ENCODE measurements at regions not wholly inside any gene's neighbourhood (a gene's known extent, or its start where the extent isn't known, plus 50 kb on each side); places are given as distances from the start of the nearest gene placed in this dataset.

DNA sequence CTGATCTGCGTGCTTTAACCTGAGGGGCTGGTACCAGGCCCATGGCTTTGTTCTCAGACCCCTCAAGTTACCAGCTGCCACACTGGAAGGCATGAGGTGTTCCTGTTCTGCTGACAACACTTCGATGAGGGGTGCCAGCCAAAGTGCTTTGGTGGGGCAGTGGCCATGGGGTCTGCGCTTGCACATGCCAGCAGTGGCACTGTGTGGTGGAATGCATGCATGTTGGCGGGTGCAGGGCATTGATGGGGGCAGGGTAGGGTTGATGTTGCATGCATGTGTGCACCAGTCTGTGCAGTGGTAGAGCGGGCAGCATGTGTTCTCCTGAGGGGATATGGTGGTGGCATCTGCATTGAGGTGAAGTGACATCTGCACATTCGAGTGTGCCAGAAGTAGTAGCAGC lies 497.0 kb downstream of the SQOR start:
- H3K4me3 ChIP-seq (ENCODE audit: low read depth, low read length): no peak overlapping the region
- DNase-seq (ENCODE audit: low read depth): no peak
- TF ChIP-seq, protein P1, sequence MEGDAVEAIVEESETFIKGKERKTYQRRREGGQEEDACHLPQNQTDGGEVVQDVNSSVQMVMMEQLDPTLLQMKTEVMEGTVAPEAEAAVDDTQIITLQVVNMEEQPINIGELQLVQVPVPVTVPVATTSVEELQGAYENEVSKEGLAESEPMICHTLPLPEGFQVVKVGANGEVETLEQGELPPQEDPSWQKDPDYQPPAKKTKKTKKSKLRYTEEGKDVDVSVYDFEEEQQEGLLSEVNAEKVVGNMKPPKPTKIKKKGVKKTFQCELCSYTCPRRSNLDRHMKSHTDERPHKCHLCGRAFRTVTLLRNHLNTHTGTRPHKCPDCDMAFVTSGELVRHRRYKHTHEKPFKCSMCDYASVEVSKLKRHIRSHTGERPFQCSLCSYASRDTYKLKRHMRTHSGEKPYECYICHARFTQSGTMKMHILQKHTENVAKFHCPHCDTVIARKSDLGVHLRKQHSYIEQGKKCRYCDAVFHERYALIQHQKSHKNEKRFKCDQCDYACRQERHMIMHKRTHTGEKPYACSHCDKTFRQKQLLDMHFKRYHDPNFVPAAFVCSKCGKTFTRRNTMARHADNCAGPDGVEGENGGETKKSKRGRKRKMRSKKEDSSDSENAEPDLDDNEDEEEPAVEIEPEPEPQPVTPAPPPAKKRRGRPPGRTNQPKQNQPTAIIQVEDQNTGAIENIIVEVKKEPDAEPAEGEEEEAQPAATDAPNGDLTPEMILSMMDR (IDR thresholded peaks at IDR 0.05; ENCODE audit: low read depth, low read length): no peak
- no peak for TF ChIP-seq MYC (IDR thresholded peaks at IDR 0.05; ENCODE audit: low read depth, low read length)
- no peak for TF ChIP-seq POLR2A (IDR thresholded peaks at IDR 0.05; ENCODE audit: extremely low read depth, insufficient read length)
- TF ChIP-seq, protein P2, sequence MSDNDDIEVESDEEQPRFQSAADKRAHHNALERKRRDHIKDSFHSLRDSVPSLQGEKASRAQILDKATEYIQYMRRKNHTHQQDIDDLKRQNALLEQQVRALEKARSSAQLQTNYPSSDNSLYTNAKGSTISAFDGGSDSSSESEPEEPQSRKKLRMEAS (IDR thresholded peaks at IDR 0.05; ENCODE audit: low read depth, low read length): no peak

DNA sequence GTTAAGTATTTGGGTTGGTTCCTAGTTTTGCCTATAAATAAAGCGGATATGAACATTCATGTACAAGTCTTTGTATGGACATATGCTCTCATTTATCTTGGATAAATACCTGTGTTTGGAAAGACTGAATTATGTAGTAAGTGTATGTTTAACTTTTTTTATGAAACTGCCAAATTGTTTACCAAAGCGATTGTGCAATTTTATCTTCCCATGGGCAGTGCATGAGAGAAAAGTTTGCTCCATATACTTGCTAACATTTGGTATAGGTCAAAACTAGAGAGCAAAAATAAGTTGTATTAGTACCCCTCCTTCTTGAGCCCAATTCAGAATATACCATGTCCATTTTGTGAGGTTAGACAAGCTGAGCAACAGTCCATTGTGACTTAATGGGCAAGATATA lies 502.6 kb downstream of the SQOR start:
- H3K4me3 ChIP-seq (ENCODE audit: low read depth, low read length): no peak overlapping the region
- DNase-seq (ENCODE audit: low read depth): no peak
- no peak for TF ChIP-seq POLR2A (IDR thresholded peaks at IDR 0.05; ENCODE audit: extremely low read depth, insufficient read length)

DNA sequence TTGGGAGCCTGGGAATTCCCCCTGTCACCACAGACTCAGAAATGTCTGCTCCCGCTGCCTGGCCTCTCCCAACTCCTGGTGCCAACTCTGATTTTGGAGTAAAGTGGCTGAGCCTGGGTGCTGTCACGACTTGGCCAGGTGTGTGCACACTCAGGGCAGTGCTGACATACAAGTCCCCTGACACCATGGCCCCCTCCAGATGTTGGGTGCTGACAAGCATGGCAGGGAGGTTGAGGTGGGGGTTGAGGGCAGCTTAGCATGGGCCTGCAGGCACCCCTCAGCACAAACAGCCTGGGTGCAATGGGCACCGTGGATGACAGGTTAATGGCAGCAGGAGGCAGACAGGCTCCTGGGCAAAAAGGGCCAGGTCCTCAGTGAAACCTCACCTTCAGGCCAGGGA lies 511.2 kb downstream of the SQOR start:
- H3K4me3 ChIP-seq (ENCODE audit: low read depth, low read length): no peak overlapping the region
- no peak for DNase-seq (ENCODE audit: low read depth)
- TF ChIP-seq, protein P1 (IDR thresholded peaks at IDR 0.05; ENCODE audit: low read depth, low read length): no peak
- TF ChIP-seq POLR2A (IDR thresholded peaks at IDR 0.05; ENCODE audit: extremely low read depth, insufficient read length) (no peak), MYC (IDR thresholded peaks at IDR 0.05; ENCODE audit: low read depth, low read length) (no peak)
- TF ChIP-seq, protein P2 (IDR thresholded peaks at IDR 0.05; ENCODE audit: low read depth, low read length): no peak

DNA sequence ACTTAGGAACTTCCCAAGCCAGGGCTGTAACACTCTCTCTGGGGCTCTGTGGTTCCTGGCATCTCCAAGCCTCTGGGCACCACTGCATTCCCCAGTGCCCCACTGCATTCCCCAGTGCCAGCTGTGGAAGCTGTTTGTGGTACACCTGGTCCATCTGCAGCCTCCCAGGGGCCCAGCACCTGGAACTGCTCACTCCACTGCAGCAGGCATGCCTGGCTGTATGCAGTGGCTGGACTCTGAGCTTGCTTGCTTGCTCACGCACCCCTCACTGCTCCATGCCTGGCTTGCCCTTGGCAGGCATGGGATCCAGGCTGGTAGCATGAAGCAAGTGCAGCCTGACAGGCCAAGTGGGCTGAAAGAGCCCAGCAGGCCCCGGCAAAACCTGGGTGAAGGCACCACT lies 512.1 kb downstream of the SQOR start:
- DNase-seq (ENCODE audit: low read depth): no peak
- H3K4me3 ChIP-seq (ENCODE audit: low read depth, low read length): no peak overlapping the region
- TF ChIP-seq, protein P2 (IDR thresholded peaks at IDR 0.05; ENCODE audit: low read depth, low read length): no peak
- TF ChIP-seq POLR2A (IDR thresholded peaks at IDR 0.05; ENCODE audit: extremely low read depth, insufficient read length) (no peak), MYC (IDR thresholded peaks at IDR 0.05; ENCODE audit: low read depth, low read length) (no peak)
- TF ChIP-seq, protein P1 (IDR thresholded peaks at IDR 0.05; ENCODE audit: low read depth, low read length): no peak

DNA sequence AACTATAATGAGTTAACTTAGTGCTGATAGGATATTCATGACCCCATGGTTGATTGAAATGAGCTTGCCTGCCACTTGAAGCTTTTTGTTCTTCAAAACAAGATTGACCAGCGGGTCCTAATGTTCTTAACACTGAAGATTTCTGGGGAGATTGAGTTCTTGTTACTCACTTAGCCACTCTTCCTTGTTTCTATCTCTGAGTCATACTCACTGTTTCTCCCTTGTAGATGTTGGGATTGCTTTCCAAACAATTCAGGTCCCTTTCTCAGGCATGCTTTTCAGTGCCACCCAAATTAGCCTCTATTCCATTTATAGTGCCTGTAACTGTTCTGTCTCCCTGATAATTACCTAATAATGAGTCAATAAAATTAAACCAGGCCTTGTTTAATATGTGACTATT lies 517.0 kb downstream of the SQOR start:
- H3K4me3 ChIP-seq (ENCODE audit: low read depth, low read length): no peak overlapping the region
- no peak for DNase-seq (ENCODE audit: low read depth)
- TF ChIP-seq MYC (IDR thresholded peaks at IDR 0.05; ENCODE audit: low read depth, low read length) (no peak), POLR2A (IDR thresholded peaks at IDR 0.05; ENCODE audit: extremely low read depth, insufficient read length) (no peak)
- TF ChIP-seq, protein P2 (IDR thresholded peaks at IDR 0.05; ENCODE audit: low read depth, low read length): no peak
- TF ChIP-seq, protein P1 (IDR thresholded peaks at IDR 0.05; ENCODE audit: low read depth, low read length): no peak

DNA sequence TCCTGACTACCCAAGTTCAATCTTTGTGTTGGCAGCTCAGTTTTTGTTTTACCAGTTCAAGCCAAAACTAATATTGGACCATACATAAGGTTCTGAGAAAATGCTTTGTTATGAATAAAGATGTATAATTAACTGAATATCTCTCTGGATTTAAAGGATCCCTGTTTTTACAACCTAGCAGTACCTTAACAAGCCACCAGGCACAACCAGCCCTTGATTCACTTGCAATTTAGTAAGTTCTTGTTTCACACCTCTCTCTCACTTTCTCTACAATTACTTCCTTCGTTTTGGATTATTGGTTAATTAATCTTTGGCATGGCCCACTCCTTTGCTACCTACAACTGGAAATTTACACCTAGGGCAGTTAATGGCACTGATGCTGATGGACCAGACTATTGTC lies 531.9 kb downstream of the SQOR start:
- TF ChIP-seq, protein P2 (IDR thresholded peaks at IDR 0.05; ENCODE audit: low read depth, low read length): no peak
- no peak for TF ChIP-seq POLR2A (IDR thresholded peaks at IDR 0.05; ENCODE audit: extremely low read depth, insufficient read length)
- TF ChIP-seq, protein P1 (IDR thresholded peaks at IDR 0.05; ENCODE audit: low read depth, low read length): no peak
- DNase-seq (ENCODE audit: low read depth): no peak
- H3K4me3 ChIP-seq (ENCODE audit: low read depth, low read length): no peak overlapping the region
